ENCODE measurements at regions not wholly inside any gene's neighbourhood (a gene's known extent, or its start where the extent isn't known, plus 50 kb on each side); places are given as distances from the start of the nearest gene placed in this dataset.

DNA sequence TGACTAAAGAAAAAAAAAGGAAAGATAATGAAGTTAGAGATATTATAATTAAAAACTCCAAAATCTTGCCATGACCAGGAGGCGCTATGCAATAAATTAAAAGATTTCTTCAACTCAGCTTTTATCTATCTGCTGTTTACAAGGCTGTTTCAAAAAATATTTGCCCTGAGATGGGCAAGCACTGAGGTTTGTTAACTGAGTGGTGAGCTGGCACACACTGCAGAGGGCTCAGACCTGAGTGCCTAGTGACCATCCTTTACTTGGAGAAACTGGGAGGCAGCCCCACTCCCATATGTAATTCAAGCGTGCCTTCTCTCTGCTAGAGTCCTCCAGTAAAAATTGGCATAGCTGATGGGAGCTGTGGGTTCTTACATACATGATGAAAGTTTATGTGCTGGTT is 198.7 kb upstream of the TBC1D5 start:
- Histone ChIP-seq H3K36me3 (ENCODE audit: insufficient read depth, low read length) (no peaks in the 10 kb centered on the region), H3K4me1 (ENCODE audit: insufficient read depth, low read length, poor library complexity, severe bottlenecking) (no peaks in the 10 kb centered on the region)

DNA sequence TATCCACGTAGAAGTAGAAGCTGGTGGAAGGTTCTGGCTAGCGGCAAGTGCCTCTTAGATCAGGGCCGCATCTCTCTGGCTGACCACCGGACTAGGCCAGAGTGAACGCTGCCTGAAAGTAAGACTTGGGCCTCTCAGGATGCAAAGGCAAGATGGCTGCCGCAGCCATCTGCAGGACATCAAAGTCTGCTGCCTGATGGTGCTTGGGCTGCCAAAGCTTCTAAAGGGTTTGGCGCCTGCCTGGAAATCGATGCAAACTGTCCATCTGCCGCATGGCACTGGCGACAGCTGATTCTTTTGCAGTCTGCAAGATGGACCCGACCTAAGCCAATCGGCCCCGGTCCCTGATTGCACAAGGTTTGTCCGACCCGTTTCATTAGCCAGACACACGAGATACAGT is 196.7 kb upstream of the TBC1D5 start:
- Histone ChIP-seq H3K36me3 (ENCODE audit: insufficient read depth, low read length) (no peaks in the 10 kb centered on the region), H3K9me3 (ENCODE audit: low read length) (no peaks in the 10 kb centered on the region), H2AFZ (ENCODE audit: low read length) (no peak overlapping the region), H3K9me2 (ENCODE audit: insufficient read depth, low read length) (no peaks in the 10 kb centered on the region), H3K4me2 (ENCODE audit: low read length) (no peak overlapping the region), H3K4me1 (ENCODE audit: insufficient read depth, low read length, poor library complexity, severe bottlenecking) (no peaks in the 10 kb centered on the region), H3K79me2 (ENCODE audit: insufficient read depth, low read depth, low read length) (no peaks in the 10 kb centered on the region), H4K20me1 (ENCODE audit: insufficient read depth, low read length) (no peaks in the 10 kb centered on the region), H3K27ac (ENCODE audit: low read depth, low read length, poor library complexity, severe bottlenecking) (no peak overlapping the region), H3K4me3 (ENCODE audit: low read depth, low read length, poor library complexity, severe bottlenecking) (no peak overlapping the region)
- intact Hi-C loops (cut with micrococcal nuclease; ENCODE audit: unreplicated experiment), result no loop called here
- TF ChIP-seq, protein P1, sequence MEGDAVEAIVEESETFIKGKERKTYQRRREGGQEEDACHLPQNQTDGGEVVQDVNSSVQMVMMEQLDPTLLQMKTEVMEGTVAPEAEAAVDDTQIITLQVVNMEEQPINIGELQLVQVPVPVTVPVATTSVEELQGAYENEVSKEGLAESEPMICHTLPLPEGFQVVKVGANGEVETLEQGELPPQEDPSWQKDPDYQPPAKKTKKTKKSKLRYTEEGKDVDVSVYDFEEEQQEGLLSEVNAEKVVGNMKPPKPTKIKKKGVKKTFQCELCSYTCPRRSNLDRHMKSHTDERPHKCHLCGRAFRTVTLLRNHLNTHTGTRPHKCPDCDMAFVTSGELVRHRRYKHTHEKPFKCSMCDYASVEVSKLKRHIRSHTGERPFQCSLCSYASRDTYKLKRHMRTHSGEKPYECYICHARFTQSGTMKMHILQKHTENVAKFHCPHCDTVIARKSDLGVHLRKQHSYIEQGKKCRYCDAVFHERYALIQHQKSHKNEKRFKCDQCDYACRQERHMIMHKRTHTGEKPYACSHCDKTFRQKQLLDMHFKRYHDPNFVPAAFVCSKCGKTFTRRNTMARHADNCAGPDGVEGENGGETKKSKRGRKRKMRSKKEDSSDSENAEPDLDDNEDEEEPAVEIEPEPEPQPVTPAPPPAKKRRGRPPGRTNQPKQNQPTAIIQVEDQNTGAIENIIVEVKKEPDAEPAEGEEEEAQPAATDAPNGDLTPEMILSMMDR (conservative IDR thresholded peaks at IDR 0.05; ENCODE audit: low read length), result no peak
- no peak for TF ChIP-seq EZH2phosphoT487 (IDR thresholded peaks at IDR 0.05; ENCODE audit: borderline replicate concordance, low read depth, low read length)
- ChIA-PET CTCF (ENCODE audit: unreplicated experiment) (no interaction called here), POLR2A (interaction anchor here (0.6 to 0.7 kb wide), 4 partner anchors 269 to 627 kb away, joined by 3 to 4 read pairs (median 3); no protein-coding TSS in a partner anchor)
- no peak for DNase-seq (ENCODE audit: low spot score)
- no TSS peak for BruUV-seq (replicated peaks)

More for the DNA sequence above, 198.7 kb upstream of the TBC1D5 start:
- ChIA-PET CTCF (ENCODE audit: unreplicated experiment) (no interaction called here), POLR2A (no interaction called here)
- no TSS peak for BruUV-seq (replicated peaks)
- Histone ChIP-seq H3K9me3 (ENCODE audit: low read length) (no peaks in the 10 kb centered on the region), H4K20me1 (ENCODE audit: insufficient read depth, low read length) (no peaks in the 10 kb centered on the region), H2AFZ (ENCODE audit: low read length) (no peak overlapping the region), H3K27ac (ENCODE audit: low read depth, low read length, poor library complexity, severe bottlenecking) (no peak overlapping the region), H3K4me2 (ENCODE audit: low read length) (no peak overlapping the region), H3K9me2 (ENCODE audit: insufficient read depth, low read length) (no peaks in the 10 kb centered on the region), H3K4me3 (ENCODE audit: low read depth, low read length, poor library complexity, severe bottlenecking) (no peak overlapping the region), H3K79me2 (ENCODE audit: insufficient read depth, low read depth, low read length) (no peaks in the 10 kb centered on the region)
- intact Hi-C loops (cut with micrococcal nuclease; ENCODE audit: unreplicated experiment), result no loop called here
- DNase-seq (ENCODE audit: low spot score), result no peak
- no peak for TF ChIP-seq EZH2phosphoT487 (IDR thresholded peaks at IDR 0.05; ENCODE audit: borderline replicate concordance, low read depth, low read length)
- TF ChIP-seq, protein P1 (conservative IDR thresholded peaks at IDR 0.05; ENCODE audit: low read length), result no peak

DNA sequence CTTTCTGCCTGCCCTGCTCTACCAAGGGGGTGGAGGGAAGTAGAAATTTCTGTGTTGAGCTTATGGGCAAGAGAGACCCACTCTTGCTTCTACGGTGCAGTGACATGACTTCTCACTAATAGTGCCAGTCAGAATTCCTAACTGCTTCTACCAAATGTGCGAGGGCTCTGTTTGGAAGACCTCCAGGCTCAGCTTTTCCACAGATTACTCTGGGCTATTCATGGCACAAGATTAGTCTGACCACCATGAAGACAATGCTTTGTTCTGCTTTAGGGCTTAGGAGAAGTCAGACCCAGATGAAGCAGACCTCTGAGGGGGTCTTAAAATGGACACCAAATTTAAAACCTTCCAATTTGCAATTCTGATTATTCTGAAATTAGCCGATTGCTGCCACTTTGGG is 195.9 kb upstream of the TBC1D5 start:
- no peak for DNase-seq (ENCODE audit: low spot score)
- Histone ChIP-seq H3K27ac (ENCODE audit: low read depth, low read length, poor library complexity, severe bottlenecking) (no peak overlapping the region), H3K9me3 (ENCODE audit: low read length) (no peaks in the 10 kb centered on the region), H3K79me2 (ENCODE audit: insufficient read depth, low read depth, low read length) (no peaks in the 10 kb centered on the region), H3K9me2 (ENCODE audit: insufficient read depth, low read length) (no peaks in the 10 kb centered on the region), H3K4me3 (ENCODE audit: low read depth, low read length, poor library complexity, severe bottlenecking) (no peak overlapping the region), H2AFZ (ENCODE audit: low read length) (no peak overlapping the region), H3K36me3 (ENCODE audit: insufficient read depth, low read length) (no peaks in the 10 kb centered on the region), H3K4me1 (ENCODE audit: insufficient read depth, low read length, poor library complexity, severe bottlenecking) (no peaks in the 10 kb centered on the region), H3K4me2 (ENCODE audit: low read length) (no peak overlapping the region), H4K20me1 (ENCODE audit: insufficient read depth, low read length) (no peaks in the 10 kb centered on the region)
- POLR2A ChIA-PET, result interaction anchor here (0.8 to 0.9 kb wide), 2 partner anchors 14 to 158 kb away, joined by 3 read pairs; no protein-coding TSS in a partner anchor
- CTCF ChIA-PET (ENCODE audit: unreplicated experiment), result no interaction called here
- TF ChIP-seq, protein P1 (conservative IDR thresholded peaks at IDR 0.05; ENCODE audit: low read length), result no peak
- TF ChIP-seq EZH2phosphoT487 (IDR thresholded peaks at IDR 0.05; ENCODE audit: borderline replicate concordance, low read depth, low read length), result no peak
- no TSS peak for BruUV-seq (replicated peaks)
- intact Hi-C loops (cut with micrococcal nuclease; ENCODE audit: unreplicated experiment), result no loop called here
